HG03571 (cell line): ENCODE measurements at regions not wholly inside any gene's neighbourhood (a gene's known extent, or its start where the extent isn't known, plus 50 kb on each side); places are given as distances from the start of the nearest gene placed in this dataset.

Experiments used
- ATAC-seq: cut with Tn5 transposase; IDR thresholded peaks from one replicate; pipeline ENCODE4 v1.9.1; 2021; ENCODE audit not compliant: unreplicated experiment

GRCh38 chr13:109451726-109452125 lies 334.7 kb downstream of the IRS2 start:
- ATAC-seq: no peak

- ATAC-seq: no peak
Measured at GRCh38 chr13:109448629-109449028, 337.8 kb downstream of the IRS2 start.

GRCh38 chr13:109447667-109448066 lies 338.7 kb downstream of the IRS2 start:
- no peak for ATAC-seq

- ATAC-seq: no peak
Measured at GRCh38 chr13:109440320-109440719, 346.1 kb downstream of the IRS2 start.

GRCh38 chr13:109439813-109440212 lies 346.6 kb downstream of the IRS2 start:
- no peak for ATAC-seq

GRCh38 chr13:109436841-109437240 lies 349.5 kb downstream of the IRS2 start:
- no peak for ATAC-seq

GRCh38 chr13:109436055-109436622 lies 350.2 kb downstream of the IRS2 start:
- ATAC-seq: no peak

GRCh38 chr13:109431217-109431616 lies 355.2 kb downstream of the IRS2 start:
- no peak for ATAC-seq

GRCh38 chr13:109428146-109428545 lies 358.2 kb downstream of the IRS2 start:
- no peak for ATAC-seq

GRCh38 chr13:109427695-109428094 lies 358.7 kb downstream of the IRS2 start:
- no peak for ATAC-seq

- no peak for ATAC-seq
Measured at GRCh38 chr13:109427148-109427547, 359.2 kb downstream of the IRS2 start.

GRCh38 chr13:109426690-109426990 lies 359.7 kb downstream of the IRS2 start:
- no peak for ATAC-seq

GRCh38 chr13:109425821-109426689 lies 360.3 kb downstream of the IRS2 start:
- ATAC-seq: no peak

GRCh38 chr13:109422161-109422560 lies 364.2 kb downstream of the IRS2 start:
- no peak for ATAC-seq

GRCh38 chr13:109419896-109420295 lies 366.5 kb downstream of the IRS2 start:
- no peak for ATAC-seq

GRCh38 chr13:109418111-109418510 lies 368.3 kb downstream of the IRS2 start:
- ATAC-seq: no peak

- no peak for ATAC-seq
Measured at GRCh38 chr13:109416001-109416400, 370.4 kb downstream of the IRS2 start.

GRCh38 chr13:109415057-109415456 lies 371.3 kb downstream of the IRS2 start:
- ATAC-seq: no peak

- ATAC-seq: no peak
Measured at GRCh38 chr13:109412283-109412901, 374.0 kb downstream of the IRS2 start.

- ATAC-seq: no peak
Measured at GRCh38 chr13:109410868-109411267, 375.5 kb downstream of the IRS2 start.

- no peak for ATAC-seq
Measured at GRCh38 chr13:109408591-109409382, 377.6 kb downstream of the IRS2 start.
